ENCODE measurements at regions not wholly inside any gene's neighbourhood (a gene's known extent, or its start where the extent isn't known, plus 50 kb on each side); places are given as distances from the start of the nearest gene placed in this dataset.
A peak's percentile ranks its signal among the peaks of the same experiment; 100 is the strongest.

DNA sequence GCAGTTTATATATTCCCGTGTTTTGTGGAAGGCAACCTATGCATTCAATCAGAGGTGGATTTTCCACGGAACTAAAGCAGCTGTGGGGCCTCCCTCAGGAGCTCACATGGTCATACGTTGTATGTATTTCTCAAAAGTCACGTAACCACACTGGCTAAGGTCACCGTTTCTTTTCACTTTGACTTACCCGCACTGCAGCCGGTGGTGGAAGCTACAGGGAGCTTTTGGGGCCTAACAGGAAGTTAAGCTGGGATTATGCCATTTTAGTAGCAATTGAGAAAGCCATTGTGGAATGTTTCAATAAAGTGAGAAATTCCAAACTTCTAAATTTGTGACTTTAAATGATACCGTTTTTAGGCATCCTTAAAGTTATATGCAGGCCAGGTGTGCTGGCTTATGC lies 111.2 kb upstream of the KLF6 start:
- H3K27ac ChIP-seq (ENCODE audit: low read depth, low read length), result peak overlapping the region; percentile 77
- peak overlapping the region; percentile 34 for H3K27ac Mint-ChIP-seq (ENCODE audit: unreplicated experiment)

DNA sequence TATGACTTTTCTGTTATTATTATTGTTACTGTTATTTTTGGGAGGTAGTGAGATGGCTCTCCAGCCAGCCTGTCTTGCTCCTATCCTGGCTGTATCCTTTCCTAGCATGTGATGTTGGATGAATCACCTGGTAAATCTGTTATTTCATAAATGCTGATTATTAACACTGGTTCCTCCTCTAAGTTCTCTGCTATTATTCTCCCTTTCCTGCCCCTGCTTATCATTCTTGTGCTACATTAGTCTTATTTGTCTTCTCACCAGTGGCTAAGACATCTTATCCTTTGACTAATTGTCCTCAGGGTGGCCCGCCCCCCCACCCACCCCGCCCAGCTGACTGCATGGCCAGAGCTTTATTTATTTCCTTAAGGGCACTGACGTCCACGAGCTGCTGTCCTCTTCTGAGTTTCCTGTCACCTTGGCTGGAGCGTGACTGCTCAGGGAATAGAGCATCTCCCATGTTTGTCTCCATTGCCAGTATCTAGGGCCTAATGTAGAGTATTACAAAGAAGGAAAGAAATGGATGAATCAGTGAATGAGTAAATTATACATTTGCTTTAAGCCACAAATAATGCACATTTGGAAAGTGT lies 110.1 kb upstream of the KLF6 start:
- H3K9me3 Mint-ChIP-seq (ENCODE audit: unreplicated experiment), result peaks cover 5% of the 10 kb centered on the region

More for the DNA sequence above, 111.2 kb upstream of the KLF6 start:
- Histone ChIP-seq H3K4me1 (ENCODE audit: insufficient read depth, low read length) (peaks cover 11% of the 10 kb centered on the region), H2AFZ (ENCODE audit: low read depth, low read length) (no peak overlapping the region), H3K4me2 (ENCODE audit: low read length) (no peak overlapping the region), H3K79me2 (ENCODE audit: insufficient read depth, low read length) (no peaks in the 10 kb centered on the region), H3K9ac (ENCODE audit: low read length) (peak overlapping the region; percentile 53), H3K27me3 (ENCODE audit: insufficient read depth, low read length) (no peaks in the 10 kb centered on the region), H4K20me1 (ENCODE audit: insufficient read depth, low read length) (no peaks in the 10 kb centered on the region), H3K9me3 (ENCODE audit: insufficient read depth, low read depth, low read length) (no peaks in the 10 kb centered on the region), H3K36me3 (ENCODE audit: insufficient read depth, low read length) (no peaks in the 10 kb centered on the region), H3K4me3 (ENCODE audit: insufficient read depth, low read depth, low read length) (no peak overlapping the region)
- H3K9me3 Mint-ChIP-seq (ENCODE audit: unreplicated experiment), result peaks cover 5% of the 10 kb centered on the region
- DNase-seq (ENCODE audit: low read depth), result no peak
- no peak for TF ChIP-seq EZH2 (IDR thresholded peaks at IDR 0.05; ENCODE audit: insufficient read depth, low read length)
- TF ChIP-seq, protein P1, sequence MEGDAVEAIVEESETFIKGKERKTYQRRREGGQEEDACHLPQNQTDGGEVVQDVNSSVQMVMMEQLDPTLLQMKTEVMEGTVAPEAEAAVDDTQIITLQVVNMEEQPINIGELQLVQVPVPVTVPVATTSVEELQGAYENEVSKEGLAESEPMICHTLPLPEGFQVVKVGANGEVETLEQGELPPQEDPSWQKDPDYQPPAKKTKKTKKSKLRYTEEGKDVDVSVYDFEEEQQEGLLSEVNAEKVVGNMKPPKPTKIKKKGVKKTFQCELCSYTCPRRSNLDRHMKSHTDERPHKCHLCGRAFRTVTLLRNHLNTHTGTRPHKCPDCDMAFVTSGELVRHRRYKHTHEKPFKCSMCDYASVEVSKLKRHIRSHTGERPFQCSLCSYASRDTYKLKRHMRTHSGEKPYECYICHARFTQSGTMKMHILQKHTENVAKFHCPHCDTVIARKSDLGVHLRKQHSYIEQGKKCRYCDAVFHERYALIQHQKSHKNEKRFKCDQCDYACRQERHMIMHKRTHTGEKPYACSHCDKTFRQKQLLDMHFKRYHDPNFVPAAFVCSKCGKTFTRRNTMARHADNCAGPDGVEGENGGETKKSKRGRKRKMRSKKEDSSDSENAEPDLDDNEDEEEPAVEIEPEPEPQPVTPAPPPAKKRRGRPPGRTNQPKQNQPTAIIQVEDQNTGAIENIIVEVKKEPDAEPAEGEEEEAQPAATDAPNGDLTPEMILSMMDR (IDR thresholded peaks at IDR 0.05; ENCODE audit: insufficient read depth, low read depth, low read length), result no peak
- no peak for FAIRE-seq
- peaks cover 39% of the 10 kb centered on the region for H3K4me1 Mint-ChIP-seq (ENCODE audit: low read depth, unreplicated experiment)
- no peaks in the 10 kb centered on the region for H3K27me3 Mint-ChIP-seq (ENCODE audit: low read depth, unreplicated experiment)
- no peak overlapping the region for H3K4me3 Mint-ChIP-seq (ENCODE audit: unreplicated experiment)
- no peaks in the 10 kb centered on the region for H3K36me3 Mint-ChIP-seq (ENCODE audit: low read depth, unreplicated experiment)

More for the DNA sequence above, 110.1 kb upstream of the KLF6 start:
- H3K79me2 ChIP-seq (ENCODE audit: insufficient read depth, low read length), result no peaks in the 10 kb centered on the region
- no peak for FAIRE-seq
- H3K36me3 Mint-ChIP-seq (ENCODE audit: low read depth, unreplicated experiment), result no peaks in the 10 kb centered on the region
- H4K20me1 ChIP-seq (ENCODE audit: insufficient read depth, low read length), result no peaks in the 10 kb centered on the region
- peak; percentile 66 for DNase-seq (ENCODE audit: low read depth)
- no peaks in the 10 kb centered on the region for H3K27me3 ChIP-seq (ENCODE audit: insufficient read depth, low read length)
- no peaks in the 10 kb centered on the region for H3K27me3 Mint-ChIP-seq (ENCODE audit: low read depth, unreplicated experiment)
- no peak overlapping the region for H3K4me3 Mint-ChIP-seq (ENCODE audit: unreplicated experiment)
- H3K36me3 ChIP-seq (ENCODE audit: insufficient read depth, low read length), result no peaks in the 10 kb centered on the region
- H3K4me3 ChIP-seq (ENCODE audit: insufficient read depth, low read depth, low read length), result no peak overlapping the region
- H3K4me1 ChIP-seq (ENCODE audit: insufficient read depth, low read length), result peaks cover 16% of the 10 kb centered on the region
- no peak for TF ChIP-seq EZH2 (IDR thresholded peaks at IDR 0.05; ENCODE audit: insufficient read depth, low read length)
- TF ChIP-seq, protein P1 (IDR thresholded peaks at IDR 0.05; ENCODE audit: insufficient read depth, low read depth, low read length), result no peak
- peak overlapping the region; percentile 77 for H3K27ac Mint-ChIP-seq (ENCODE audit: unreplicated experiment)
- H3K4me1 Mint-ChIP-seq (ENCODE audit: low read depth, unreplicated experiment), result peaks cover 45% of the 10 kb centered on the region
- no peaks in the 10 kb centered on the region for H3K9me3 ChIP-seq (ENCODE audit: insufficient read depth, low read depth, low read length)
- H3K9ac ChIP-seq (ENCODE audit: low read length), result peak overlapping the region; percentile 63
- peak overlapping the region; percentile 76 for H3K27ac ChIP-seq (ENCODE audit: low read depth, low read length)
- peak overlapping the region; percentile 30 for H3K4me2 ChIP-seq (ENCODE audit: low read length)
- H2AFZ ChIP-seq (ENCODE audit: low read depth, low read length), result no peak overlapping the region
